K562 (cell line): ENCODE measurements at regions not wholly inside any gene's neighbourhood (a gene's known extent, or its start where the extent isn't known, plus 50 kb on each side); places are given as distances from the start of the nearest gene placed in this dataset.

Experiments
- JUND ChIP-seq, 2 experiments: IDR thresholded peaks; 2 replicates in 1 of 2; 3 replicates in 1 of 2; pipeline ENCODE4 v1.6.1; 2011; ENCODE audit warnings: borderline replicate concordance in 2 of 2, low read depth in 2 of 2, low read length in 2 of 2, improper control_type of control experiment in 1 of 2, missing biosample characterization in 1 of 2, missing genetic modification characterization in 1 of 2, missing genetic modification reagents in 1 of 2
- POLR2A ChIP-seq: fragments of 450-650 bp; conservative IDR thresholded peaks from 2 replicates; pipeline ENCODE4 v1.6.1; 2016
- SIN3B ChIP-seq: fragments of 450-650 bp; IDR thresholded peaks from 2 replicates; pipeline ENCODE4 v1.6.1; 2017; ENCODE audit warnings: low read depth, mild to moderate bottlenecking, moderate library complexity
- TF ChIP-seq, protein P1 (sequence below): sonication (generic); formaldehyde crosslinking; IDR thresholded peaks from 2 replicates; pipeline ENCODE4 v1.8.0; 2023; ENCODE audit warnings: mild to moderate bottlenecking, missing genetic modification reagents
- TF ChIP-seq, protein P2 (sequence below), 3 experiments: IDR thresholded peaks in 2 of 3; conservative IDR thresholded peaks in 1 of 3; 2 replicates each; pipeline ENCODE4 v1.5.1; 2011 to 2012; ENCODE audit warnings: low read length in 3 of 3, mild to moderate bottlenecking in 3 of 3, control low read depth in 2 of 3, improper control_type of control experiment in 1 of 3, inconsistent platforms in 1 of 3, low read depth in 1 of 3, mixed read lengths in 1 of 3, moderate library complexity in 1 of 3; ENCODE audit not compliant: insufficient read depth in 2 of 3
- TF ChIP-seq, protein P3 (sequence below): fragments of 250-450 bp; sonication (Bioruptor Pico); IDR thresholded peaks from 2 replicates; pipeline ENCODE4 v1.4.0; 2020; ENCODE audit warnings: mild to moderate bottlenecking, moderate library complexity

DNA sequence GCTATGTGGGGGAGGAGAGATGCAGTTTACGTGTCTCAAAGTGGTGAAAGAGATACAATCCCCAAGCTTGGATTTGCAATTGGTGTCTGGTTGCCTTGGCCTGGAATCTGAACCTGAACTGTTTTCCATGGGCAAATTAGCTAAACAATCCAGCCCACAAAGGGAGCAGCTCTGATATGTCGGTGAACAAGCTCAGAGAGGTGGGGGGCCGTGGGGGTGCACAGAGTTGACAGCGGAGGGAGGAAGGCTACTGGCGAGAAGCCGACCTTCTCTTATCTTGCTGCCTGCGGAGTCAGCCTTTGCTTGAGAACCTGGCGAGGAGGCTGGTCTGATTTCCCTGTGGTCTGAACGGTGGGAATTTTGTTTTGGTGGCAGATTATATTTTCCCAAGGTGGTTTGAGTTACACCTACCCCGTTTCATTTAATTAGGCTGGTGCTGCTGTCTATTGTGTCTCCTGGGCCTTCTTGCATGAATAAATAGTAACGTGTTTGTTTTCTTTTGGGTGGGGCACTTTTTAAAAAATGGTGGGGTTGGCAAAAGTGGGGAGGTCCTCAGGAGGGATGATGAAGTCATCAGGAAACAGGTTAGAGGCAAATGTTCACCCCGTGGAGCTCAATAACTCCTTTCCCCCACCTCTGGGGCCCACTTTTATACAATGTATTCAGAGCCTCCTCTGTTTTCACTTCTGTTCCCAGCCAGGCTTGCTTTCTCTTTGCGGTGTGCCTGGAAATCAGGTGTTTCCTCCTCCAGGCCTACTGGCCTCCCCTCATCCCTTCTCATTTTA lies 80.9 kb upstream of the IGFBP5 start:
- TF ChIP-seq, protein P1, sequence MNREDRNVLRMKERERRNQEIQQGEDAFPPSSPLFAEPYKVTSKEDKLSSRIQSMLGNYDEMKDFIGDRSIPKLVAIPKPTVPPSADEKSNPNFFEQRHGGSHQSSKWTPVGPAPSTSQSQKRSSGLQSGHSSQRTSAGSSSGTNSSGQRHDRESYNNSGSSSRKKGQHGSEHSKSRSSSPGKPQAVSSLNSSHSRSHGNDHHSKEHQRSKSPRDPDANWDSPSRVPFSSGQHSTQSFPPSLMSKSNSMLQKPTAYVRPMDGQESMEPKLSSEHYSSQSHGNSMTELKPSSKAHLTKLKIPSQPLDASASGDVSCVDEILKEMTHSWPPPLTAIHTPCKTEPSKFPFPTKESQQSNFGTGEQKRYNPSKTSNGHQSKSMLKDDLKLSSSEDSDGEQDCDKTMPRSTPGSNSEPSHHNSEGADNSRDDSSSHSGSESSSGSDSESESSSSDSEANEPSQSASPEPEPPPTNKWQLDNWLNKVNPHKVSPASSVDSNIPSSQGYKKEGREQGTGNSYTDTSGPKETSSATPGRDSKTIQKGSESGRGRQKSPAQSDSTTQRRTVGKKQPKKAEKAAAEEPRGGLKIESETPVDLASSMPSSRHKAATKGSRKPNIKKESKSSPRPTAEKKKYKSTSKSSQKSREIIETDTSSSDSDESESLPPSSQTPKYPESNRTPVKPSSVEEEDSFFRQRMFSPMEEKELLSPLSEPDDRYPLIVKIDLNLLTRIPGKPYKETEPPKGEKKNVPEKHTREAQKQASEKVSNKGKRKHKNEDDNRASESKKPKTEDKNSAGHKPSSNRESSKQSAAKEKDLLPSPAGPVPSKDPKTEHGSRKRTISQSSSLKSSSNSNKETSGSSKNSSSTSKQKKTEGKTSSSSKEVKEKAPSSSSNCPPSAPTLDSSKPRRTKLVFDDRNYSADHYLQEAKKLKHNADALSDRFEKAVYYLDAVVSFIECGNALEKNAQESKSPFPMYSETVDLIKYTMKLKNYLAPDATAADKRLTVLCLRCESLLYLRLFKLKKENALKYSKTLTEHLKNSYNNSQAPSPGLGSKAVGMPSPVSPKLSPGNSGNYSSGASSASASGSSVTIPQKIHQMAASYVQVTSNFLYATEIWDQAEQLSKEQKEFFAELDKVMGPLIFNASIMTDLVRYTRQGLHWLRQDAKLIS, result no peak
- TF ChIP-seq, protein P2, sequence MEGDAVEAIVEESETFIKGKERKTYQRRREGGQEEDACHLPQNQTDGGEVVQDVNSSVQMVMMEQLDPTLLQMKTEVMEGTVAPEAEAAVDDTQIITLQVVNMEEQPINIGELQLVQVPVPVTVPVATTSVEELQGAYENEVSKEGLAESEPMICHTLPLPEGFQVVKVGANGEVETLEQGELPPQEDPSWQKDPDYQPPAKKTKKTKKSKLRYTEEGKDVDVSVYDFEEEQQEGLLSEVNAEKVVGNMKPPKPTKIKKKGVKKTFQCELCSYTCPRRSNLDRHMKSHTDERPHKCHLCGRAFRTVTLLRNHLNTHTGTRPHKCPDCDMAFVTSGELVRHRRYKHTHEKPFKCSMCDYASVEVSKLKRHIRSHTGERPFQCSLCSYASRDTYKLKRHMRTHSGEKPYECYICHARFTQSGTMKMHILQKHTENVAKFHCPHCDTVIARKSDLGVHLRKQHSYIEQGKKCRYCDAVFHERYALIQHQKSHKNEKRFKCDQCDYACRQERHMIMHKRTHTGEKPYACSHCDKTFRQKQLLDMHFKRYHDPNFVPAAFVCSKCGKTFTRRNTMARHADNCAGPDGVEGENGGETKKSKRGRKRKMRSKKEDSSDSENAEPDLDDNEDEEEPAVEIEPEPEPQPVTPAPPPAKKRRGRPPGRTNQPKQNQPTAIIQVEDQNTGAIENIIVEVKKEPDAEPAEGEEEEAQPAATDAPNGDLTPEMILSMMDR (IDR thresholded peaks at IDR 0.05 in 2 of 3, conservative IDR thresholded peaks at IDR 0.05 in 1 of 3; ENCODE audit: insufficient read depth in 2 of 3, low read depth in 1 of 3, low read length in 3 of 3), result no peak
- TF ChIP-seq SIN3B (no peak), JUND (IDR thresholded peaks at IDR 0.05; ENCODE audit: borderline replicate concordance, low read depth, low read length) (no peak), JUND (tag; IDR thresholded peaks at IDR 0.05; ENCODE audit: borderline replicate concordance, low read depth, low read length) (no peak), POLR2A (no peak)
- TF ChIP-seq, protein P3, sequence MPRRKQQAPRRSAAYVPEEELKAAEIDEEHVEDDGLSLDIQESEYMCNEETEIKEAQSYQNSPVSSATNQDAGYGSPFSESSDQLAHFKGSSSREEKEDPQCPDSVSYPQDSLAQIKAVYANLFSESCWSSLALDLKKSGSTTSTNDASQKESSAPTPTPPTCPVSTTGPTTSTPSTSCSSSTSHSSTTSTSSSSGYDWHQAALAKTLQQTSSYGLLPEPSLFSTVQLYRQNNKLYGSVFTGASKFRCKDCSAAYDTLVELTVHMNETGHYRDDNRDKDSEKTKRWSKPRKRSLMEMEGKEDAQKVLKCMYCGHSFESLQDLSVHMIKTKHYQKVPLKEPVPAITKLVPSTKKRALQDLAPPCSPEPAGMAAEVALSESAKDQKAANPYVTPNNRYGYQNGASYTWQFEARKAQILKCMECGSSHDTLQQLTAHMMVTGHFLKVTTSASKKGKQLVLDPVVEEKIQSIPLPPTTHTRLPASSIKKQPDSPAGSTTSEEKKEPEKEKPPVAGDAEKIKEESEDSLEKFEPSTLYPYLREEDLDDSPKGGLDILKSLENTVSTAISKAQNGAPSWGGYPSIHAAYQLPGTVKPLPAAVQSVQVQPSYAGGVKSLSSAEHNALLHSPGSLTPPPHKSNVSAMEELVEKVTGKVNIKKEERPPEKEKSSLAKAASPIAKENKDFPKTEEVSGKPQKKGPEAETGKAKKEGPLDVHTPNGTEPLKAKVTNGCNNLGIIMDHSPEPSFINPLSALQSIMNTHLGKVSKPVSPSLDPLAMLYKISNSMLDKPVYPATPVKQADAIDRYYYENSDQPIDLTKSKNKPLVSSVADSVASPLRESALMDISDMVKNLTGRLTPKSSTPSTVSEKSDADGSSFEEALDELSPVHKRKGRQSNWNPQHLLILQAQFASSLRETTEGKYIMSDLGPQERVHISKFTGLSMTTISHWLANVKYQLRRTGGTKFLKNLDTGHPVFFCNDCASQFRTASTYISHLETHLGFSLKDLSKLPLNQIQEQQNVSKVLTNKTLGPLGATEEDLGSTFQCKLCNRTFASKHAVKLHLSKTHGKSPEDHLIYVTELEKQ, result no peak
